ENCODE measurements at regions not wholly inside any gene's neighbourhood (a gene's known extent, or its start where the extent isn't known, plus 50 kb on each side); places are given as distances from the start of the nearest gene placed in this dataset.

- Histone ChIP-seq H3K27me3 (no peaks in the 10 kb centered on the region), H3K4me1 (no peaks in the 10 kb centered on the region), H3K36me3 (no peaks in the 10 kb centered on the region), H3K4me3 (replicated peaks in 1 of 3) (no peak overlapping the region), H3K9me3 (no peaks in the 10 kb centered on the region), H3K27ac (no peak overlapping the region)
- no peak for DNase-seq
- intact Hi-C loops (cut with DNase I) = no loop called here
- WGBS, 2 donors = 75 to 80% methylated on average over 15 of the region's 15 CpGs
- TF ChIP-seq CTCF (IDR thresholded peaks at IDR 0.05) = no peak
- TF ChIP-seq POLR2A (IDR thresholded peaks at IDR 0.05) = no peak
Measured at GRCh38 chr6:167664678-167665660, 161.7 kb upstream of the AFDN start.

GRCh38 chr6:167665698-167666330, 160.9 kb upstream of the AFDN start:
- no peaks in the 10 kb centered on the region for H3K4me1 ChIP-seq
- no peak overlapping the region for H3K4me3 ChIP-seq (replicated peaks in 1 of 3)
- TF ChIP-seq CTCF (IDR thresholded peaks at IDR 0.05) (no peak), POLR2A (IDR thresholded peaks at IDR 0.05) (no peak)
- no peaks in the 10 kb centered on the region for H3K27me3 ChIP-seq
- WGBS, 2 donors = 77 to 78% methylated on average over 17 to 19 of the region's 19 CpGs
- H3K27ac ChIP-seq = no peak overlapping the region
- no peaks in the 10 kb centered on the region for H3K36me3 ChIP-seq
- DNase-seq = no peak
- no peaks in the 10 kb centered on the region for H3K9me3 ChIP-seq
- intact Hi-C loops (cut with DNase I) = no loop called here

- Histone ChIP-seq H3K9me3 (no peaks in the 10 kb centered on the region), H3K36me3 (no peaks in the 10 kb centered on the region), H3K4me1 (no peaks in the 10 kb centered on the region), H3K27ac (no peak overlapping the region), H3K27me3 (no peaks in the 10 kb centered on the region), H3K4me3 (replicated peaks in 1 of 3) (no peak overlapping the region)
- no peak for TF ChIP-seq POLR2A (IDR thresholded peaks at IDR 0.05)
- no peak for TF ChIP-seq CTCF (IDR thresholded peaks at IDR 0.05)
- intact Hi-C loops (cut with DNase I) = no loop called here
- DNase-seq = no peak
- WGBS, 2 donors = 87% methylated on average over 17 to 18 of the region's 20 CpGs
Measured at GRCh38 chr6:167666571-167667203, 160.0 kb upstream of the AFDN start.

- intact Hi-C loops (cut with DNase I) = no loop called here
- Histone ChIP-seq H3K27ac (no peak overlapping the region), H3K4me1 (no peaks in the 10 kb centered on the region), H3K9me3 (no peaks in the 10 kb centered on the region), H3K36me3 (no peaks in the 10 kb centered on the region), H3K27me3 (no peaks in the 10 kb centered on the region), H3K4me3 (replicated peaks in 1 of 3) (no peak overlapping the region)
- 86 to 94% methylated on average over 17 to 20 of the region's 23 CpGs for WGBS, 2 donors
- TF ChIP-seq POLR2A (IDR thresholded peaks at IDR 0.05) (no peak), CTCF (IDR thresholded peaks at IDR 0.05) (no peak)
- no peak for DNase-seq
Measured at GRCh38 chr6:167667204-167668018, 159.3 kb upstream of the AFDN start.

Measured in thyroid gland (tissue), 4 donors.